CD4-positive, alpha-beta T cell treated with Interleukin-15 for 4 hours (primary cell): ENCODE measurements at regions not wholly inside any gene's neighbourhood (a gene's known extent, or its start where the extent isn't known, plus 50 kb on each side); places are given as distances from the start of the nearest gene placed in this dataset.
"Not testable (repeated sequence)": the region's sequence is repeated elsewhere in the genome, so short reads cannot be mapped to it uniquely, and the experiment has no call there.

Experiments used
- DNase-seq: peaks from one replicate; pipeline ENCODE4 v3.0.0-alpha.2; 2020; ENCODE audit warnings: low spot score

GRCh38 chr5:63894690-63895089 lies 67.6 kb downstream of the HTR1A start:
- no peak for DNase-seq

DNA sequence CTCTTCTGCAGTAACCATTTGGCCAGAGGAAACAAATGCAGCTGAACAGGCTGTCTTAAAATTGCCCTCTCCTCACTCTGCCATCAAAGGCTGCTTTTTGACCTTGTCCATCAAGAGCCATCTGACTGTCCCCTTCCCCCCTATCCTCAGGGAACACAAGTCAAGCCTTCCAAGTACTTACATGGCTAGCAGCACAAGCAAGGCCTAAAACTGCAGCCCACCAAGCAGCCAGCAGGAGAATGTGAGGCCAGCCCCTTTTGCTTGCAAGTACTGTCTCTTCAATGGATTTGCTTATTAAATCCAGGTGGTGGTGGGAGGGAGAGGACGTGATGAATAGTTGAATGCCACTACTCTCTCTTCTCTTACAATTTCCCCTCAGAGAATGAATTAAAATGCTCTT lies 83.5 kb downstream of the HTR1A start:
- no peak for DNase-seq

- no peak for DNase-seq
Observed at GRCh38 chr5:63877961-63878360, 84.3 kb downstream of the HTR1A start.

- no peak for DNase-seq
Observed at GRCh38 chr5:63860379-63860778, 101.9 kb downstream of the HTR1A start.

DNA sequence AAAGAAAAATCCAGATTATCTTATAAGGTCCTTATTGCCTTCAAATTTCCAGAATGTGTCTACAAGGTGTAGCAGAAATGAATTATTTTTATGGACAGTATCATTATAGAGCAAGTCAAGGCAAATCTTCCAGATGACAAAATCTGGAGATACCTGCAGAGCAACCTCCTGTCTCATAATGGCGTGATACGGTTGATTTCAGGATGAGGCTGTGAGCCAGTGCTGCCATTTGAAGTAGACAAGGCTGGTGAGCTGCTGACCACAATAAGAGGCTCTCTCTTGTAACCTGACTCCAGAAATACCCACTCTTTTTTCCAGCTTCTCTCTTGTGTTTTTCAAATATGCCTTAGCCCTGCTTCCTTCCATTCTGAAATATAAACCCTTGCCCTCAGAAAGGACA lies 108.2 kb downstream of the HTR1A start:
- DNase-seq, result no peak

DNA sequence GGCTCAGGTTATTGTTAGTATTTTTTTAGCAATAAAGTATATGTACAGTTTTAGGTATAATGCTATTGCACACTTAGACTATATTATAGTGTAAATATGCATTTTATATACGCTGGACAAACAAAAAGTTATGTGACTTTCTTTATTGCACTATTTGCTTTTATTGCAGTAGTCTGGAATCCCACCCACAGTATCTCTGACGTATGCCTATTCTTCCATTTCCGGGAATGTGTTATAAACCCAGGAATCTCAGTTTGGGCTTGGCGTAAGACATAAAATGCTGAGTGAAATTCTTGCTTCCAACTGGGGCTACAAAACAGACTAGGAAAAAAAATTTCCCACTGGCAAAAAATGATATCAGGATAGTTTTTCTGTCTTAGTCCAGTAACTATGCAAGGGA lies 119.1 kb downstream of the HTR1A start:
- DNase-seq, result no peak

GRCh38 chr5:63837437-63837836 lies 124.8 kb downstream of the HTR1A start:
- no peak for DNase-seq

- DNase-seq, result no peak
Observed at GRCh38 chr5:63831381-63831780, 130.9 kb downstream of the HTR1A start.

DNA sequence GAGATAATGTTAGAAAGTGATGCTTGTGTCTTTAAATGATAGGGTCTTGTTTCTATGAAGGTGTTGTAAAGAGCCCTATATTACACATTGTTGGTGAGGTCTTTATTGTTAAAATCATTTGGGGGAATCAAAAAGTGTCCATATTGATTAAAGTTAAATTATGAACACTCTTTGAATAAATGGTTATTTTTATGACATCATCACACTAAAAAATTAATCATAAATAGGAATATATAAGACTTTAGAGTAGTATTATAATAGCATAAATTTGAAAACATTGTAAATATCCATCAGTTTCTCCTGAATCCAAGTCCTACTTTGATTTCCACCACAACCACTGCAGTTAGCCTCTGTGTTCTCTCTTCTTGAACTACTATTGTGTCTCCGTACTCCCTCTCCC lies 136.3 kb downstream of the HTR1A start:
- DNase-seq, result no peak

DNA sequence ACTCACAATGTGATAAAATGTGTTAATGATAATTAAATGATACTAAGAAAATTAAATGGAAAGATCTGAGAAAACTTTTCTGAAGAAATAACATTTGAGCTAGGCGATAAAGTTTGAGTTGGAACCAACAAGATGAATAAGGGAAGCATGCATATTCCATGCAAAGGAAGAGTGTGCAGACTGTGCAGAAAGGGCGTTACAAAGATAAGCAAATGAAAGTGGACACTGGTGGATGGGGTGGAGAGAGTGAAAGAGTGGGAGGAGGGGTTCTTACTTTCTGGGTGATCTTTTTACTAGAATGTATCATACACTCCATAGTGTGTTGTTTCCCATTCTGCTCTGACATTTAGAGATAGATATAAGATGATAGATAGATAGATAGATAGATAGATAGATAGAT lies 138.7 kb downstream of the HTR1A start:
- DNase-seq, result no peak

DNA sequence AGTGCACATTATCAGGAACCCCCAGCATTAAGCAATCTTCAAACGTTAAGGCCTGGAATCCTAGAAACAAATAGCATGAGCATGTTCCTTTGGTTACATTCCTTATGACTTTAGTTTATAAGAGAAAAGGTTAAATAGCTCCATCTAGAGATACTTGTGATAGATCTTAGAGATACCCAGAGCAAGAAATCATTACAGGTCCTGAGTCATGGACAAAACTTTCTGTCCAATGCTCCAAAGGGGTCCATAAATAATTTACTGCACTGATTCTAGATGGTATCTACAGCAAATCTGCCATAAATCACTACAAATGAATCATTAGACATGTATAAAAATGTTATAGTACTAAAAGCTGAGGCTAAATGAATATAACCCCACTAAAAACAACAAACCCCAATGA lies 139.6 kb downstream of the HTR1A start:
- DNase-seq, result no peak

DNA sequence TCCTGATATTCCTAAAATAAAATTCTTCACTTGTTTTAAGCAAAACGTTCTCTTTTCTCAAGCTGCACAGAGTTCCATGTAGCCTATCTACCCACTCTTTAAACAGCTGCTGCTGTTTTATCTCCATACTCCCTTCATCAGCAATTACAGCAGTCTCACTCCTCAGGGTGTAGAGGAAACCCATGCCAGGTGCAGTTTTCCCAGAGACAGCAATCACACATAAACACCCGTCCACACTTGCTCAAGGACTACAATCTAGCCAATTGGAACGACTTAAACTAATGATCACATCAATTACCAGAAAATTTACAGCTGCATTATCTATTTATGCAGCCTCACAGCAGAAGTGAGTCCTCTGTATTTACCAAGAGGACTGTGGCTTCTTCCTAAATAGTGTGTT lies 141.7 kb downstream of the HTR1A start:
- DNase-seq, result no peak

GRCh38 chr5:63812693-63813092 lies 149.6 kb downstream of the HTR1A start:
- DNase-seq, result no peak

GRCh38 chr5:63811961-63812360 lies 150.3 kb downstream of the HTR1A start:
- no peak for DNase-seq

GRCh38 chr5:63811286-63811685 lies 151.0 kb downstream of the HTR1A start:
- DNase-seq, result no peak

GRCh38 chr5:63805151-63805550 lies 157.1 kb downstream of the HTR1A start:
- no peak for DNase-seq

- no peak for DNase-seq
Observed at GRCh38 chr5:63803165-63803564, 159.1 kb downstream of the HTR1A start.

GRCh38 chr5:63794979-63795378 lies 167.3 kb downstream of the HTR1A start:
- no peak for DNase-seq

- DNase-seq, result no peak
Observed at GRCh38 chr5:63794296-63794695, 167.9 kb downstream of the HTR1A start.

DNA sequence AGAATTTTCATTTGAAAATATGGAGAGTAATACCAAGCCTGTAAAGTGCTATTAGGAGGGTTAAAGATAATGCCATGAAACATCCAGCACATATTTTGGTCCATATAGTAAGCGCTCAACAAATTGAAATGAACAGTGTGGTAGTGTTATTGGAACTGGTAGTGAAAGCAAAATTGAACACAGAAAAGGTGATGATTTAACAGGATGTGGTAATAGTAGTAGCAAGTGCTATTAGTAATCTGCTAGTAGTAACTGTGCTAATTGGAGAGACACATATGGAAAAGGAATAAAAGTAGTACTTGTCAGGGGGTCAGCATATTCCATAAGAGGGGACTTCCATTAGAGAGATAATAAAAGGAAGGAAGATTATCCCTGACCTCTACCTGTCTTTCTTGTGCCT lies 187.3 kb downstream of the HTR1A start:
- no peak for DNase-seq

GRCh38 chr5:63768221-63768620 lies 194.0 kb downstream of the HTR1A start:
- DNase-seq, result no peak

- no peak for DNase-seq
Observed at GRCh38 chr5:63760965-63761364, 201.3 kb downstream of the HTR1A start.

GRCh38 chr5:63743096-63743798 lies 219.0 kb downstream of the HTR1A start:
- DNase-seq, result no peak

GRCh38 chr5:63732880-63733279 lies 229.4 kb downstream of the HTR1A start:
- DNase-seq, result not testable (repeated sequence)

DNA sequence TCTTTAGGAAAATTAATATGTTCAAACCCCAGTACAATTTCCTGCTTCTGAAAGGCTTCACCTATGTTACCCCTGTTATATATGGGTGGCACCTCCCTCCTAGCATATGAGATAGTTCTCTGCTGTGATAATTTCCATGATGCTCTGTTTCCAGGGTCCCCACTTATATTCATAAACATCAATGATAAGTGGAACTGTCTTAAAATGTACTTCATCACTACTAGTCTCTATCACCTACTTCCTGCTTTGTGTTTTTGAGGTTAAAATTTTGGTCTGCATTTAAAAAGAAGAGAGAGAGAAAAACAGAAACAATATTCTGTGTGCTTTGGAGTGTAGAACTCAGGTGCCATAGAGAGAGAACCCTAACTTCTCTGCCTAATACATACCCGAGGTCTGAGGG lies 234.7 kb downstream of the HTR1A start:
- no peak for DNase-seq
